HCT116 (cell line): ENCODE measurements at regions not wholly inside any gene's neighbourhood (a gene's known extent, or its start where the extent isn't known, plus 50 kb on each side); places are given as distances from the start of the nearest gene placed in this dataset.

Source experiments
- ATAC-seq: fragments of 200-7000 bp; cut with Tn5 transposase; 2 replicates; pipeline ENCODE4 v1.9.1; 2020; ENCODE audit warnings: mild to moderate bottlenecking, moderate library complexity
- BruUV-seq: library from RNA; stranded (reverse); fragments of 400-500 nt; replicated peaks from 2 replicates; lab custom pipeline; 2021; lab: Mats Ljungman, UMichigan
- CTCF ChIA-PET: fragments of 300-600 bp; sonication (Branson Sonifier 250); formaldehyde crosslinking; loops from one replicate; lab custom pipeline; 2021; ENCODE audit warnings: antibody characterized with exemption; lab: Charles Lee
- POLR2A ChIA-PET: fragments of 300-600, 350-600 bp; sonication (Branson Sonifier 250); formaldehyde crosslinking; loops from one replicate; lab custom pipeline; 2021; ENCODE audit warnings: antibody characterized with exemption; lab: Charles Lee
- RAD21 ChIA-PET, 2 experiments: fragments of 300-600 bp; sonication (Branson Sonifier 250); formaldehyde crosslinking; loops; one replicate each; lab custom pipeline; 2023; ENCODE audit warnings: low total read pairs in 2 of 2; ENCODE audit not compliant: uncharacterized antibody in 2 of 2, unreplicated experiment in 2 of 2, low non-redundant PET in 1 of 2; lab: Charles Lee
- DNase-seq: peaks from one replicate; pipeline ENCODE4 v3.0.0-alpha.2; 2010; ENCODE audit warnings: low read depth, low spot score
- H2AFZ ChIP-seq: fragments of 200-600 bp; shearing (Covaris generic), sonication (generic); 2 replicates; pipeline ENCODE4 v1.6.1; 2017; ENCODE audit warnings: low read depth, mixed run types, mixed read lengths, antibody characterized with exemption, low read length; ENCODE audit not compliant: poor library complexity, severe bottlenecking
- H3K27ac ChIP-seq: 2 replicates; pipeline ENCODE4 v1.5.1; 2012; ENCODE audit warnings: low read depth, low read length
- H3K27me3 ChIP-seq: fragments of 200-600 bp; sonication (generic); 2 replicates; pipeline ENCODE4 v1.6.1; 2016; ENCODE audit warnings: mixed run types, low read length, mixed read lengths; ENCODE audit not compliant: insufficient read depth
- H3K36me3 ChIP-seq, 2 experiments: fragments of 200-500 bp in 1 of 2; fragments of 200-600 bp in 1 of 2; sonication (Bioruptor generic) in 1 of 2; sonication (generic) in 1 of 2; 2 replicates each; pipeline versions ENCODE4 v1.5.1 to v1.6.1; 2014 to 2016; ENCODE audit warnings: low read length in 2 of 2, inconsistent platforms in 1 of 2, mixed read lengths in 1 of 2, mixed run types in 1 of 2; ENCODE audit not compliant: insufficient read depth in 2 of 2, control insufficient read depth in 1 of 2
- H3K4me1 ChIP-seq, 2 experiments: fragments of 200-600 bp in 1 of 2; sonication (generic) in 1 of 2; 2 replicates each; pipeline versions ENCODE4 v1.5.1 to v1.6.1; 2012 to 2017; ENCODE audit warnings: low read length in 2 of 2, inconsistent platforms in 1 of 2, mild to moderate bottlenecking in 1 of 2, mixed read lengths in 1 of 2, mixed run types in 1 of 2, moderate library complexity in 1 of 2; ENCODE audit not compliant: insufficient read depth in 2 of 2, control insufficient read depth in 1 of 2
- H3K4me2 ChIP-seq: fragments of 200-600 bp; sonication (generic); 2 replicates; pipeline ENCODE4 v1.6.1; 2017; ENCODE audit warnings: mixed run types, low read length, mixed read lengths
- H3K4me3 ChIP-seq, 2 experiments: fragments of 200-600 bp in 1 of 2; sonication (generic) in 1 of 2; replicated peaks in 1 of 2; 2 replicates each; pipeline ENCODE4 v1.5.1; 2011 to 2016; ENCODE audit warnings: low read length in 2 of 2, control low read depth in 1 of 2, low read depth in 1 of 2, mild to moderate bottlenecking in 1 of 2, mixed read lengths in 1 of 2, mixed run types in 1 of 2
- H3K79me2 ChIP-seq: fragments of 200-600 bp; sonication (generic); 2 replicates; pipeline ENCODE4 v1.6.1; 2017; ENCODE audit warnings: mild to moderate bottlenecking, mixed run types, low read length, moderate library complexity, mixed read lengths; ENCODE audit not compliant: insufficient read depth
- H3K9ac ChIP-seq: fragments of 200-600 bp; sonication (generic); 2 replicates; pipeline ENCODE4 v1.6.1; 2016; ENCODE audit warnings: low read length, mixed read lengths
- H3K9me2 ChIP-seq: fragments of 200-600 bp; sonication (generic), shearing (Covaris generic); 2 replicates; pipeline ENCODE4 v1.6.1; 2017; ENCODE audit warnings: mixed run types, mild to moderate bottlenecking, moderate library complexity; ENCODE audit not compliant: insufficient read depth
- H3K9me3 ChIP-seq, 2 experiments: fragments of 200-500 bp in 1 of 2; fragments of 200-600 bp in 1 of 2; sonication (Bioruptor generic) in 1 of 2; sonication (generic) in 1 of 2; 2 replicates each; pipeline ENCODE4 v1.6.1; 2014 to 2017; ENCODE audit warnings: low read length in 2 of 2, mixed read lengths in 2 of 2, inconsistent platforms in 1 of 2, low read depth in 1 of 2, mild to moderate bottlenecking in 1 of 2, mixed run types in 1 of 2, moderate library complexity in 1 of 2; ENCODE audit not compliant: control insufficient read depth in 1 of 2, insufficient read depth in 1 of 2
- H4K20me1 ChIP-seq: fragments of 200-600 bp; sonication (generic), shearing (Covaris generic); 2 replicates; pipeline ENCODE4 v1.6.1; 2017; ENCODE audit warnings: mixed run types, mild to moderate bottlenecking, moderate library complexity; ENCODE audit not compliant: insufficient read depth
- CEBPB ChIP-seq: IDR thresholded peaks from 2 replicates; pipeline ENCODE4 v1.6.1; 2012; ENCODE audit warnings: low read depth
- SP1 ChIP-seq: IDR thresholded peaks from 2 replicates; pipeline ENCODE4 v1.6.1; 2012; ENCODE audit warnings: low read depth
- TCF7L2 ChIP-seq: IDR thresholded peaks from 2 replicates; pipeline ENCODE4 v1.7.0; 2011; ENCODE audit warnings: borderline replicate concordance, inconsistent platforms; ENCODE audit not compliant: insufficient read depth, insufficient read length; ENCODE audit errors: extremely low read depth
- intact Hi-C: fragments of 100-400 bp; cut with micrococcal nuclease; formaldehyde crosslinking; loops from 2 replicates; pipeline ENCODE4 v1.10.0; 2022
- TF ChIP-seq, protein P1 (sequence below), 3 experiments: fragments of 200-600 bp in 1 of 3; sonication (generic) in 1 of 3; IDR thresholded peaks in 2 of 3; conservative IDR thresholded peaks in 1 of 3; 2 replicates each; pipeline ENCODE4 v1.5.1; 2012 to 2017; ENCODE audit warnings: low read depth in 2 of 3, low read length in 2 of 3, antibody characterized with exemption in 1 of 3, borderline replicate concordance in 1 of 3, control low read depth in 1 of 3, mild to moderate bottlenecking in 1 of 3, mixed read lengths in 1 of 3, mixed run types in 1 of 3, moderate library complexity in 1 of 3; ENCODE audit not compliant: insufficient read depth in 1 of 3

DNA sequence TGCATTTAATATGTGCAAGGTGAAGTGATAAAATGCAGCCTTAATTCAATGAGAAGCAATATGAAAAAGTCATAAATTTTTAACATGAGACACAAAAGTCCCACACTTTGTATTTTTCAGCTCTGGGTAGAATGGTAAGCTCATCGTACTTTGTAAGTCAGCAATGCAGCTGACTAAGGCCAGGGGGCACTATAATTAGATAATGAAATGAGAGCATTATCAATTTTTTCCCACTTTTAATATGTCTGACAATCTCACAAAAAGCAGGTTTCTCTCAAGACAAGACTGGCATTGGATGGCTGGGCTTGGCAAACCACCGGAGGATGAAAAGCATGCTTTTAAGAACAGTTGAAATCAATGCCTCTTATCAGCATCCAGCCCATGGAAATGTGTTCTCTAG, 162.8 kb downstream of the FAM174A start:
- H3K4me3 ChIP-seq = no peak overlapping the region
- no peaks in the 10 kb centered on the region for H3K4me1 ChIP-seq
- H2AFZ ChIP-seq = no peak overlapping the region
- H3K4me2 ChIP-seq = no peak overlapping the region
- CTCF ChIA-PET = interaction anchor here (0.8 to 1.4 kb wide), 8 partner anchors 8 to 70 kb away, joined by 3 to 13 read pairs (median 3); no protein-coding TSS in a partner anchor
- H3K27ac ChIP-seq = no peak overlapping the region
- BruUV-seq = no TSS peak
- H3K36me3 ChIP-seq = no peaks in the 10 kb centered on the region
- intact Hi-C loops = no loop called here
- TF ChIP-seq, protein P1, sequence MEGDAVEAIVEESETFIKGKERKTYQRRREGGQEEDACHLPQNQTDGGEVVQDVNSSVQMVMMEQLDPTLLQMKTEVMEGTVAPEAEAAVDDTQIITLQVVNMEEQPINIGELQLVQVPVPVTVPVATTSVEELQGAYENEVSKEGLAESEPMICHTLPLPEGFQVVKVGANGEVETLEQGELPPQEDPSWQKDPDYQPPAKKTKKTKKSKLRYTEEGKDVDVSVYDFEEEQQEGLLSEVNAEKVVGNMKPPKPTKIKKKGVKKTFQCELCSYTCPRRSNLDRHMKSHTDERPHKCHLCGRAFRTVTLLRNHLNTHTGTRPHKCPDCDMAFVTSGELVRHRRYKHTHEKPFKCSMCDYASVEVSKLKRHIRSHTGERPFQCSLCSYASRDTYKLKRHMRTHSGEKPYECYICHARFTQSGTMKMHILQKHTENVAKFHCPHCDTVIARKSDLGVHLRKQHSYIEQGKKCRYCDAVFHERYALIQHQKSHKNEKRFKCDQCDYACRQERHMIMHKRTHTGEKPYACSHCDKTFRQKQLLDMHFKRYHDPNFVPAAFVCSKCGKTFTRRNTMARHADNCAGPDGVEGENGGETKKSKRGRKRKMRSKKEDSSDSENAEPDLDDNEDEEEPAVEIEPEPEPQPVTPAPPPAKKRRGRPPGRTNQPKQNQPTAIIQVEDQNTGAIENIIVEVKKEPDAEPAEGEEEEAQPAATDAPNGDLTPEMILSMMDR (IDR thresholded peaks at IDR 0.05 in 2 of 3, conservative IDR thresholded peaks at IDR 0.05 in 1 of 3; ENCODE audit: borderline replicate concordance in 1 of 3, insufficient read depth in 1 of 3, low read depth in 2 of 3, low read length in 2 of 3) = peak in 2 of 3 experiments; percentile 36 to 57; a peak in 3 of 6 replicates
- TF ChIP-seq SP1 = no peak
- no peaks in the 10 kb centered on the region for H3K79me2 ChIP-seq
- H3K27me3 ChIP-seq = no peaks in the 10 kb centered on the region
- no peaks in the 10 kb centered on the region for H3K9me2 ChIP-seq
- no peak overlapping the region for H3K9ac ChIP-seq
- no peaks in the 10 kb centered on the region for H4K20me1 ChIP-seq
- DNase-seq = no peak
- no peaks in the 10 kb centered on the region for H3K9me3 ChIP-seq
- ATAC-seq = peak; percentile 44; the same call in 1 of the 2 replicates
- POLR2A ChIA-PET = no interaction called here
- RAD21 ChIA-PET = no interaction called here

DNA sequence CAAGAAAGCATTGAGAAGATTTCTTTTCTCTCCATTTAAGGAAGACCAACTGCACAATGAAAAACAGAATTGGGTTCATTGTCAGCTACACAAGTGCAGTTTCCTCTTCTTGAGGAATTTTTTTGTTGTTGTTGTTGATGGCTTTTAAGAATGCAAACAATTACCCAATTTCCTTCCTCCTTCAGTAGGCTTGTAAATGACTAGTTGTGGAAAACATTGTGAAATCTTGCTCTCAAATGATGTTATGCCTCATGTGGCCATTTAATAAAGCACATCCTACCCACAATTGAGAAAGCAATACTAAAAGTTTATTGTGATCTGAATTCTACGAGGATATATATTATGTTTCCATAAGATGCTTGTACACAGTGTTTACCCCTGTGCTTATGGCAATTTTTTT, 171.6 kb downstream of the FAM174A start:
- Histone ChIP-seq H3K9ac (no peak overlapping the region), H4K20me1 (no peaks in the 10 kb centered on the region; the same call in 1 of the 2 replicates)
- TF ChIP-seq, protein P1 (IDR thresholded peaks at IDR 0.05 in 2 of 3, conservative IDR thresholded peaks at IDR 0.05 in 1 of 3; ENCODE audit: borderline replicate concordance in 1 of 3, insufficient read depth in 1 of 3, low read depth in 2 of 3, low read length in 2 of 3) = peak in 2 of 3 experiments; percentile 14 to 36; a peak in 2 of 6 replicates
- TF ChIP-seq CEBPB (0 out of 2 replicates have a peak, but pooled peaks have one; percentile 29), TCF7L2 (no peak)
- TF ChIP-seq, all 23 proteins: peak for 2
- Histone ChIP-seq H3K4me2 (no peak overlapping the region), H3K27me3 (no peaks in the 10 kb centered on the region), H3K9me3 (no peaks in the 10 kb centered on the region), H3K27ac (no peak overlapping the region), H3K4me1 (no peaks in the 10 kb centered on the region), H3K9me2 (no peaks in the 10 kb centered on the region), H3K36me3 (no peaks in the 10 kb centered on the region), H2AFZ (no peak overlapping the region), H3K79me2 (no peaks in the 10 kb centered on the region), H3K4me3 (no peak overlapping the region)
- ChIA-PET RAD21 (no interaction called here), CTCF (no interaction called here), POLR2A (no interaction called here)
- no peak for ATAC-seq
- intact Hi-C loops = no loop called here
- DNase-seq = no peak
- BruUV-seq = no TSS peak
